ENCODE measurements at regions not wholly inside any gene's neighbourhood (a gene's known extent, or its start where the extent isn't known, plus 50 kb on each side); places are given as distances from the start of the nearest gene placed in this dataset.

DNA sequence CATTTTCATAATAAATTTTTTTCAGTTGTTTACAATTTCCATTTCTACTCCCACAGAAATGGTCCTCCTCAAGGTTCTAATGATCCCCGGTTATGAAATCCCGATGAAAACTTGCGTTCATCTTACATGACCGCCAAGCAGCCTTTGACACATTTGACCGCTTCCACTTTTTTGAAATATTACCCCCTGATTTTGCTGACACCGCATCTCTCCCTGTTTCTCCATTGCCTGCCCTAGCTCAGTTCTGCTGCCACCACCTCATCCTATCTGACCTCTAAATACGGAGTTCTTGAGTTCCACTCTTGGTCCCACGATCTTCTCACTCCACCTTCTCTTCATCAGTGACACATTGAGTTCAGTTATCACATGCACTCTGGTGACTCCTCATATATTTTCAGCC is 74.1 kb downstream of the SLC35B3 start:
- TF ChIP-seq, protein P1, sequence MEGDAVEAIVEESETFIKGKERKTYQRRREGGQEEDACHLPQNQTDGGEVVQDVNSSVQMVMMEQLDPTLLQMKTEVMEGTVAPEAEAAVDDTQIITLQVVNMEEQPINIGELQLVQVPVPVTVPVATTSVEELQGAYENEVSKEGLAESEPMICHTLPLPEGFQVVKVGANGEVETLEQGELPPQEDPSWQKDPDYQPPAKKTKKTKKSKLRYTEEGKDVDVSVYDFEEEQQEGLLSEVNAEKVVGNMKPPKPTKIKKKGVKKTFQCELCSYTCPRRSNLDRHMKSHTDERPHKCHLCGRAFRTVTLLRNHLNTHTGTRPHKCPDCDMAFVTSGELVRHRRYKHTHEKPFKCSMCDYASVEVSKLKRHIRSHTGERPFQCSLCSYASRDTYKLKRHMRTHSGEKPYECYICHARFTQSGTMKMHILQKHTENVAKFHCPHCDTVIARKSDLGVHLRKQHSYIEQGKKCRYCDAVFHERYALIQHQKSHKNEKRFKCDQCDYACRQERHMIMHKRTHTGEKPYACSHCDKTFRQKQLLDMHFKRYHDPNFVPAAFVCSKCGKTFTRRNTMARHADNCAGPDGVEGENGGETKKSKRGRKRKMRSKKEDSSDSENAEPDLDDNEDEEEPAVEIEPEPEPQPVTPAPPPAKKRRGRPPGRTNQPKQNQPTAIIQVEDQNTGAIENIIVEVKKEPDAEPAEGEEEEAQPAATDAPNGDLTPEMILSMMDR (IDR thresholded peaks at IDR 0.05), result no peak
- Histone ChIP-seq H3K27me3 (no peaks in the 10 kb centered on the region), H3K27ac (no peak overlapping the region), H3K36me3 (no peaks in the 10 kb centered on the region), H3K4me3 (no peak overlapping the region), H3K9me3 (no peaks in the 10 kb centered on the region), H3K4me1 (no peaks in the 10 kb centered on the region)
- intact Hi-C loops (cut with DNase I; ENCODE audit: low total_unique reads), result no loop called here
- DNase-seq, result no peak

DNA sequence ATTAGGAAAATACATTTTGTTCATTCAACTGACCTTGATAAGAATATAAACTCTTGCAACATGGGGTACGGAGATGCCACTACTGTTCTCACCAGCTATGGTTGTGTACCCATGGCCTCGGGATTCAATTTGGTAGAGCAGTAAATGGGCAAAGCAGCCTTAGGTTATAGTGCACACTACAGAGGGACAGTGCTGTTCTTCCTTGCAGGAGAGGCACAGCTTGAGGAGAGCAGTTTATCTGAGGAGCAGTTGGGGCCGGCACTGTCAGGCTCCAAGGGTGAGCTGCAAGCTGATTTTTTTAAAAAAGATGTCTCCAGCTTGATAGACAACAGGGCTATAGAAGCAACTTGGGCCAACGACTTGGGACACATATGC is 82.4 kb downstream of the SLC35B3 start:
- Histone ChIP-seq H3K36me3 (no peaks in the 10 kb centered on the region), H3K27me3 (no peaks in the 10 kb centered on the region), H3K27ac (no peak overlapping the region), H3K4me3 (no peak overlapping the region), H3K4me1 (no peaks in the 10 kb centered on the region), H3K9me3 (no peaks in the 10 kb centered on the region)
- no peak for DNase-seq
- TF ChIP-seq, protein P1 (IDR thresholded peaks at IDR 0.05), result no peak
- intact Hi-C loops (cut with DNase I; ENCODE audit: low total_unique reads), result no loop called here

DNA sequence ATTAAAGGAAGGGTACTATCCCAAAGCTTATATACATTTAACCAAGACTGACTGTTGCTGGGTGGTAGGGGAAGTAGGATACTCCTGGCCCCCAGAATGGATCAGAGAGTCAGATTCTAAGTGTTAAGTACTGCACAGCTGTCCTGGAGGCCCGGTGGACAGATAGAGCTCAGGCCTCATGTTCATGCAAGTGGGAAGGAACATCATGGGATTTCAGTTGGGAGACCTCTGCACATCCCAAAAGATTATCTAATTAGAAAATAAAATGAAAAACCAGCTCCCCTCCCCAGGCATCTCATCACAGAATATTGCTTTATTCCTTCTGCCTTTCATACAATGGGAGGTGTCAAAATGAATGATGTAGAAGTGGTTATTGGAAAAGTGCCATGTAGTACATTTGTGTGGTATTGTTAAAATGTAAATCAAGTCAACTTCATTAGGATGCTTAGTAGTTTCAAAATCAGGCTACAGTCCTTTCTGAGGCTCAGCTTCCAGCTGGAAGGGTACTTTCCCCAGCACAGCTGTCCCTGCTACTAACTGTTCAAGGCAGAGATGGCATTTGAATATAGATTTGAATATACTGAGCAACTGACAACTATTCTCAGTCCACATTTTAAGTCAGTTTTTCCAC is 82.9 kb downstream of the SLC35B3 start:
- H3K4me3 ChIP-seq, result no peak overlapping the region
- no peak for DNase-seq
- TF ChIP-seq, protein P1 (IDR thresholded peaks at IDR 0.05), result no peak
- H3K4me1 ChIP-seq, result no peaks in the 10 kb centered on the region
- H3K27ac ChIP-seq, result no peak overlapping the region
- H3K27me3 ChIP-seq, result no peaks in the 10 kb centered on the region
- H3K36me3 ChIP-seq, result no peaks in the 10 kb centered on the region
- intact Hi-C loops (cut with DNase I; ENCODE audit: low total_unique reads), result no loop called here
- no peaks in the 10 kb centered on the region for H3K9me3 ChIP-seq

DNA sequence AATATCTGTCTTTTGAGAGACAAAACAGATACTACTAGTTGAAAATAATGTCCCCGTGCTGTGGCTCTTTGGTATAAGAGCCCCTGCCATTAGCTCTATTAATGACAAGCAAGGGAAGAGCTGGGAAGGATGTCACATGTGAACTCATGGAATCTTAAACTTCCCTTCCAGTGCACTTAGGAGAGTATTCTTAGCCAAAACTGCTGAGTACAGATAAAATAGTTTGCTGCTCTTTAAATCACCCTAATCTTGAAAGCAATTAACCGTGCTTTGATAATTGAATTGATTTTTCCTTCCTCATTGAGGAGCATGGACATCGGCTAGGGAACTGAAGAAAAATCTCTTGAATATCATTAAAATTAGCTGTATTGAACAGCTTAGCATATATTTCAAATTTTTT is 91.7 kb downstream of the SLC35B3 start:
- intact Hi-C loops (cut with DNase I; ENCODE audit: low total_unique reads), result no loop called here
- no peak overlapping the region for H3K4me3 ChIP-seq
- H3K36me3 ChIP-seq, result no peaks in the 10 kb centered on the region
- H3K4me1 ChIP-seq, result no peaks in the 10 kb centered on the region
- no peak for DNase-seq
- TF ChIP-seq, protein P1 (IDR thresholded peaks at IDR 0.05), result no peak
- no peak overlapping the region for H3K27ac ChIP-seq
- no peaks in the 10 kb centered on the region for H3K27me3 ChIP-seq
- H3K9me3 ChIP-seq, result no peaks in the 10 kb centered on the region

DNA sequence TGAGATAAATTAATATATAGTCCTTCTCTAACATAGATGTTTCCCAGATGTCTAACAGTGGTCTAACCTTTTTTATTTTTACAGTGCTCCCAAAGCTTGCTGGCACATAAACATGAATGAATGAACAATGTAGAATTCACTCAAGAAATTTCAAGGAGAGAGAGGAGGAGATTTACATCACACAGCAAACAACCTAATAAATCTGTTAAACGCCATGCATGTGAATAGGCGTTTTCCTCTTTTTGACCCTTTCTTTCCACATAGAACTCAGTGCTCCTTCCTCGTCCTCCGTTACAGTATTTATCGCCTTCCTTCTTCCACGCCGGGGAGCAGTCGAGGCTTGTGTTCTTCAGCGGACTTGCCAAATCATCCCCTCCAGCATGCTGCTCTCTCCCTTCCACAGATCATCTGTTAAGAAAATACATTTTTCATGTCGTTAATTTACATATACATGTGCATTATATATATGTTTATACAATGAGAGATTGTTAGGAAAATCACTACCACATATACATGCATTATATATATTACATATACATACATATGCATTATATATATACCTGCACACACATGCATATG is 93.0 kb downstream of the SLC35B3 start:
- no peaks in the 10 kb centered on the region for H3K27me3 ChIP-seq
- intact Hi-C loops (cut with DNase I; ENCODE audit: low total_unique reads), result no loop called here
- no peaks in the 10 kb centered on the region for H3K4me1 ChIP-seq
- H3K4me3 ChIP-seq, result no peak overlapping the region
- TF ChIP-seq, protein P1 (IDR thresholded peaks at IDR 0.05), result no peak
- no peaks in the 10 kb centered on the region for H3K9me3 ChIP-seq
- H3K27ac ChIP-seq, result no peak overlapping the region
- no peak for DNase-seq
- no peaks in the 10 kb centered on the region for H3K36me3 ChIP-seq
